Endothelial cell of umbilical vein (primary cell): ENCODE measurements at regions not wholly inside any gene's neighbourhood (a gene's known extent, or its start where the extent isn't known, plus 50 kb on each side); places are given as distances from the start of the nearest gene placed in this dataset.

Source experiments
- BruUV-seq: library from RNA; stranded (reverse); fragments of 400-500 nt; replicated peaks from 2 replicates; lab custom pipeline; 2021; lab: Mats Ljungman, UMichigan
- CTCF ChIA-PET: fragments of 300-600, 350-600 bp; sonication (Branson Sonifier 250); formaldehyde crosslinking; loops from one replicate; lab custom pipeline; 2021; ENCODE audit warnings: antibody characterized with exemption, inconsistent platforms; lab: Charles Lee
- POLR2A ChIA-PET: fragments of 300-600, 350-600 bp; sonication (Branson Sonifier 250); formaldehyde crosslinking; loops from one replicate; lab custom pipeline; 2021; ENCODE audit warnings: antibody characterized with exemption, inconsistent platforms; lab: Charles Lee
- DNase-seq: peaks from one replicate; pipeline ENCODE4 v3.0.0-alpha.2; 2011; ENCODE audit warnings: low read depth, low spot score
- FAIRE-seq: peaks from 2 replicates; lab custom pipeline; 2011; peaks lifted over from hg19 to GRCh38; lab: Jason Lieb, UNC
- H2AFZ ChIP-seq: 2 replicates; pipeline ENCODE4 v1.6.0; 2012; ENCODE audit warnings: low read depth, low read length, control low read depth, inconsistent platforms
- H3K27ac ChIP-seq: 2 replicates; pipeline ENCODE4 v1.5.1; 2011; ENCODE audit warnings: low read depth, mild to moderate bottlenecking, control low read depth, low read length, moderate library complexity; ENCODE audit not compliant: insufficient read depth
- H3K27me3 ChIP-seq, 2 experiments: 2 replicates each; pipeline versions ENCODE4 v1.6.0 to v1.6.1; 2011; ENCODE audit warnings: low read length in 2 of 2, mixed read lengths in 1 of 2; ENCODE audit not compliant: control insufficient read depth in 2 of 2, insufficient read depth in 2 of 2
- H3K36me3 ChIP-seq, 2 experiments: 2 replicates in 1 of 2; 3 replicates in 1 of 2; pipeline ENCODE4 v1.5.1; 2011; ENCODE audit warnings: low read length in 2 of 2, mild to moderate bottlenecking in 1 of 2, moderate library complexity in 1 of 2; ENCODE audit not compliant: control insufficient read depth in 2 of 2, insufficient read depth in 2 of 2; ENCODE audit errors: extremely low read depth in 1 of 2
- H3K4me1 ChIP-seq: 3 replicates; pipeline ENCODE4 v1.5.1; 2011; ENCODE audit warnings: mild to moderate bottlenecking, low read length; ENCODE audit not compliant: control insufficient read depth, insufficient read depth; ENCODE audit errors: extremely low read depth
- H3K4me2 ChIP-seq: 2 replicates; pipeline ENCODE4 v1.6.1; 2011; ENCODE audit warnings: low read length, control low read depth, mixed read lengths; ENCODE audit not compliant: insufficient read depth
- H3K4me3 ChIP-seq, 3 experiments: fragments of 200-600 bp in 1 of 3; sonication (generic), shearing (Covaris generic) in 1 of 3; replicated peaks in 1 of 3; 2 replicates each; pipeline ENCODE4 v1.5.1; 2011 to 2016; ENCODE audit warnings: control low read depth in 3 of 3, low read length in 3 of 3, mild to moderate bottlenecking in 2 of 3, inconsistent platforms in 1 of 3, low read depth in 1 of 3, moderate library complexity in 1 of 3; ENCODE audit not compliant: insufficient read depth in 1 of 3
- H3K79me2 ChIP-seq: 2 replicates; pipeline ENCODE4 v1.6.0; 2012; ENCODE audit warnings: low read length, inconsistent platforms; ENCODE audit not compliant: control insufficient read depth, insufficient read depth
- H3K9ac ChIP-seq: replicated peaks from 2 replicates; pipeline ENCODE3; 2011; ENCODE audit warnings: low read length, control low read depth; ENCODE audit not compliant: insufficient read depth; ENCODE audit errors: extremely low read depth
- H3K9me1 ChIP-seq: replicated peaks from 3 replicates; pipeline ENCODE4 v1.6.0; 2011; ENCODE audit warnings: mild to moderate bottlenecking, low read length; ENCODE audit not compliant: control insufficient read depth, insufficient read depth; ENCODE audit errors: extremely low read depth
- H3K9me3 ChIP-seq: replicated peaks from 2 replicates; pipeline ENCODE4 v1.5.1; 2012; ENCODE audit warnings: low read length, inconsistent platforms; ENCODE audit not compliant: control insufficient read depth, insufficient read depth
- H4K20me1 ChIP-seq: replicated peaks from 2 replicates; pipeline ENCODE3; 2011; ENCODE audit warnings: mild to moderate bottlenecking, low read length; ENCODE audit not compliant: control insufficient read depth, insufficient read depth; ENCODE audit errors: extremely low read depth
- CTCF ChIP-seq, 2 donors: IDR thresholded peaks; 1 replicate in 1 of 2; 2 replicates in 1 of 2; pipeline ENCODE4 v1.5.1; 2011; ENCODE audit warnings: low read length in 2 of 2, mild to moderate bottlenecking in 2 of 2, moderate library complexity in 2 of 2, control low read depth in 1 of 2, inconsistent platforms in 1 of 2, low read depth in 1 of 2; ENCODE audit not compliant: insufficient read depth in 1 of 2; ENCODE audit errors: extremely low read depth in 1 of 2
- EZH2 ChIP-seq: IDR thresholded peaks from 2 replicates; pipeline ENCODE4 v1.6.1; 2012; ENCODE audit warnings: borderline replicate concordance, low read depth, mild to moderate bottlenecking, moderate library complexity, low read length, inconsistent platforms; ENCODE audit not compliant: severe bottlenecking
- FOS ChIP-seq: IDR thresholded peaks from 2 replicates; pipeline ENCODE4 v1.6.1; 2011; ENCODE audit warnings: mild to moderate bottlenecking, low read length, moderate library complexity, borderline replicate concordance; ENCODE audit not compliant: insufficient read depth
- GATA2 ChIP-seq: IDR thresholded peaks from 2 replicates; pipeline ENCODE4 v1.7.0; 2011; ENCODE audit warnings: low read depth, mild to moderate bottlenecking, moderate library complexity, mixed read lengths, low read length; ENCODE audit not compliant: insufficient read length, insufficient read depth
- JUN ChIP-seq: IDR thresholded peaks from 2 replicates; pipeline ENCODE4 v1.6.1; 2011; ENCODE audit warnings: borderline replicate concordance, low read depth; ENCODE audit not compliant: insufficient read length, insufficient read depth
- MYC ChIP-seq: IDR thresholded peaks from one replicate; pipeline ENCODE4 v1.6.1; 2011; ENCODE audit warnings: mild to moderate bottlenecking, low read depth, low read length
- POLR2A ChIP-seq: IDR thresholded peaks from 2 replicates; pipeline ENCODE4 v1.6.1; 2012; ENCODE audit warnings: low read depth, mild to moderate bottlenecking, control low read depth, low read length
- dilution Hi-C: fragments of 300-500 bp; cut with MboI; formaldehyde crosslinking; loops from one replicate; pipeline ENCODE4 v1.15.0; 2019; ENCODE audit warnings: low sequenced_read_pairs; ENCODE audit not compliant: extremely low pct_ligation_motif_present
- intact Hi-C: fragments of 100-400 bp; cut with micrococcal nuclease; formaldehyde crosslinking; loops from one replicate; pipeline ENCODE4 v1.10.0; 2022
- TF ChIP-seq, protein P1 (sequence below): IDR thresholded peaks from 2 replicates; pipeline ENCODE4 v1.6.1; 2011; ENCODE audit not compliant: insufficient read depth, insufficient read length

- FAIRE-seq, result no peak
- H4K20me1 ChIP-seq, result no peaks in the 10 kb centered on the region
- no peak overlapping the region for H2AFZ ChIP-seq
- no peak for DNase-seq
- TF ChIP-seq MYC, result no peak
- TF ChIP-seq JUN, result no peak
- TF ChIP-seq FOS, result no peak
- no peak for TF ChIP-seq GATA2
- no peak for TF ChIP-seq EZH2
- no peak for TF ChIP-seq POLR2A
- TF ChIP-seq, protein P1, sequence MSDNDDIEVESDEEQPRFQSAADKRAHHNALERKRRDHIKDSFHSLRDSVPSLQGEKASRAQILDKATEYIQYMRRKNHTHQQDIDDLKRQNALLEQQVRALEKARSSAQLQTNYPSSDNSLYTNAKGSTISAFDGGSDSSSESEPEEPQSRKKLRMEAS, result no peak
- no peak for TF ChIP-seq CTCF (IDR thresholded peaks at IDR 0.05; ENCODE audit: extremely low read depth in 1 of 2, insufficient read depth in 1 of 2, low read depth in 1 of 2, low read length in 2 of 2)
- ChIA-PET CTCF (no interaction called here), POLR2A (no interaction called here)
- no peak overlapping the region for H3K4me3 ChIP-seq
- no TSS peak for BruUV-seq
- H3K4me2 ChIP-seq, result no peak overlapping the region
- intact Hi-C loops (no loop called here), dilution Hi-C loops (no loop called here)
- no peak overlapping the region for H3K9ac ChIP-seq
- no peak overlapping the region for H3K27ac ChIP-seq
- no peaks in the 10 kb centered on the region for H3K79me2 ChIP-seq
- H3K27me3 ChIP-seq, result no peaks in the 10 kb centered on the region
- H3K9me1 ChIP-seq, result no peaks in the 10 kb centered on the region
- H3K9me3 ChIP-seq, result no peaks in the 10 kb centered on the region
- H3K4me1 ChIP-seq, result no peaks in the 10 kb centered on the region
- no peaks in the 10 kb centered on the region for H3K36me3 ChIP-seq
These were observed 337.1 kb upstream of the SETBP1 start for GRCh38 chr18:44343570-44343969.
